Right lobe of liver (tissue), 4 donors: ENCODE measurements at regions not wholly inside any gene's neighbourhood (a gene's known extent, or its start where the extent isn't known, plus 50 kb on each side); places are given as distances from the start of the nearest gene placed in this dataset.

Experiments
- POLR2A ChIP-seq: fragments of 450-650 bp; IDR thresholded peaks from one replicate; pipeline ENCODE4 v1.6.1; 2017; ENCODE audit warnings: antibody characterized with exemption, mild to moderate bottlenecking
- TF ChIP-seq, protein P1 (sequence below), 4 donors: fragments of 200-600 bp in 3 of 4; fragments of 450-650 bp in 1 of 4; IDR thresholded peaks; one replicate each; pipeline versions ENCODE4 v1.5.1 to v1.8.0; 2016 to 2022; ENCODE audit warnings: antibody characterized with exemption in 4 of 4, mild to moderate bottlenecking in 2 of 4
- donor health status: DM: no; HTN: no; CAD: no.
- donor health status: DM: no; HTN: no; CAD: no.
- donor health status: DM: no; HTN: yes; CAD: no.

DNA sequence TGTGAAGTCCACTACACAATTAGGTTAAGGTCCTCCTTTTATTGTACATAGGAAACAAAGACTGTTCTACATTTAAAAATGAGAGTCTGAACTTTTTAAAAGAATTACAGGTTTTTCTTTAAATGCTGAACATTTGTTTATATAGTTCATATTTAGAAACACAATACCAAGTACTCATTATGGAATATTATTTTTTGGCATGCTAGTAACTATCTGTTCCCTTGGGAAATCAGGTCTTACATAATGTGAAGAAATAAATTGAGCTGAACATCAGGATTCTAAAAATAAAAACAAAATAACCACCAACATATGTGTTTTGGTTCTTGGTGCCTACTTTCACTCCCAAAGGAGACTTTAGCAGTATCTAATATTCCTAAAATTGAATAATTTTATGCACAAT, 230.5 kb upstream of the IZUMO3 start:
- TF ChIP-seq, protein P1, sequence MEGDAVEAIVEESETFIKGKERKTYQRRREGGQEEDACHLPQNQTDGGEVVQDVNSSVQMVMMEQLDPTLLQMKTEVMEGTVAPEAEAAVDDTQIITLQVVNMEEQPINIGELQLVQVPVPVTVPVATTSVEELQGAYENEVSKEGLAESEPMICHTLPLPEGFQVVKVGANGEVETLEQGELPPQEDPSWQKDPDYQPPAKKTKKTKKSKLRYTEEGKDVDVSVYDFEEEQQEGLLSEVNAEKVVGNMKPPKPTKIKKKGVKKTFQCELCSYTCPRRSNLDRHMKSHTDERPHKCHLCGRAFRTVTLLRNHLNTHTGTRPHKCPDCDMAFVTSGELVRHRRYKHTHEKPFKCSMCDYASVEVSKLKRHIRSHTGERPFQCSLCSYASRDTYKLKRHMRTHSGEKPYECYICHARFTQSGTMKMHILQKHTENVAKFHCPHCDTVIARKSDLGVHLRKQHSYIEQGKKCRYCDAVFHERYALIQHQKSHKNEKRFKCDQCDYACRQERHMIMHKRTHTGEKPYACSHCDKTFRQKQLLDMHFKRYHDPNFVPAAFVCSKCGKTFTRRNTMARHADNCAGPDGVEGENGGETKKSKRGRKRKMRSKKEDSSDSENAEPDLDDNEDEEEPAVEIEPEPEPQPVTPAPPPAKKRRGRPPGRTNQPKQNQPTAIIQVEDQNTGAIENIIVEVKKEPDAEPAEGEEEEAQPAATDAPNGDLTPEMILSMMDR (IDR thresholded peaks at IDR 0.05) = no peak
- no peak for TF ChIP-seq POLR2A
